ENCODE measurements at regions not wholly inside any gene's neighbourhood (a gene's known extent, or its start where the extent isn't known, plus 50 kb on each side); places are given as distances from the start of the nearest gene placed in this dataset.

DNA sequence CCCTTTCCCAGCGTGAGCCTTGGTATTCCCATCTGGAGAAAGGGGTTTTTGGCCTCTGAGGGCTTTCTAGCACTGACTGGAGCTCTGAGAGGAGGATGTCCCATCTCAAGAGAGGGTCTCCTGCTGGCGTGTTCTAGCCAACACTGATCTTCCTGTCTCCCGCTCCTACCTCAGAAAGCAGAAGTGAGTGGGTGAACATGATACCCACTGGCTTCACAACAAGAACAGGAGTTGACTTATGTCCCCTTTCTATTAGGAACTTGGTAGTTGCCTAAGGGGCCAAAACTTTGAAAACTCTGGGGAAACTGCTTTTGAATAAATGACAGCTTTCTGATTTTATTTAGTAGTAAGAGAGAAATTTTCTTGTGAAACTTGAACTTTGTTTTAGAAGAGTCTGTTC is 113.1 kb upstream of the ADCY1 start:
- H4K20me1 ChIP-seq (ENCODE audit: insufficient read depth, low read length, poor library complexity, severe bottlenecking) = no peaks in the 10 kb centered on the region
- H3K79me2 ChIP-seq (ENCODE audit: insufficient read depth, low read length) = no peaks in the 10 kb centered on the region
- H3K4me2 ChIP-seq (ENCODE audit: low read depth, low read length, poor library complexity, severe bottlenecking) = no peak overlapping the region
- no peaks in the 10 kb centered on the region for H3K36me3 ChIP-seq (ENCODE audit: insufficient read depth, low read length)
- TF ChIP-seq, protein P1, sequence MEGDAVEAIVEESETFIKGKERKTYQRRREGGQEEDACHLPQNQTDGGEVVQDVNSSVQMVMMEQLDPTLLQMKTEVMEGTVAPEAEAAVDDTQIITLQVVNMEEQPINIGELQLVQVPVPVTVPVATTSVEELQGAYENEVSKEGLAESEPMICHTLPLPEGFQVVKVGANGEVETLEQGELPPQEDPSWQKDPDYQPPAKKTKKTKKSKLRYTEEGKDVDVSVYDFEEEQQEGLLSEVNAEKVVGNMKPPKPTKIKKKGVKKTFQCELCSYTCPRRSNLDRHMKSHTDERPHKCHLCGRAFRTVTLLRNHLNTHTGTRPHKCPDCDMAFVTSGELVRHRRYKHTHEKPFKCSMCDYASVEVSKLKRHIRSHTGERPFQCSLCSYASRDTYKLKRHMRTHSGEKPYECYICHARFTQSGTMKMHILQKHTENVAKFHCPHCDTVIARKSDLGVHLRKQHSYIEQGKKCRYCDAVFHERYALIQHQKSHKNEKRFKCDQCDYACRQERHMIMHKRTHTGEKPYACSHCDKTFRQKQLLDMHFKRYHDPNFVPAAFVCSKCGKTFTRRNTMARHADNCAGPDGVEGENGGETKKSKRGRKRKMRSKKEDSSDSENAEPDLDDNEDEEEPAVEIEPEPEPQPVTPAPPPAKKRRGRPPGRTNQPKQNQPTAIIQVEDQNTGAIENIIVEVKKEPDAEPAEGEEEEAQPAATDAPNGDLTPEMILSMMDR (conservative IDR thresholded peaks at IDR 0.05; ENCODE audit: low read length) = no peak
- no peak for TF ChIP-seq EZH2phosphoT487 (IDR thresholded peaks at IDR 0.05; ENCODE audit: borderline replicate concordance)
- no peak overlapping the region for H3K9ac ChIP-seq (ENCODE audit: low read depth, low read length, poor library complexity, severe bottlenecking)
- no peak overlapping the region for H3K4me3 ChIP-seq (ENCODE audit: low read length, poor library complexity, severe bottlenecking)
- H3K27me3 ChIP-seq (ENCODE audit: insufficient read depth, low read length, poor library complexity, severe bottlenecking) = no peaks in the 10 kb centered on the region
- H3K9me3 ChIP-seq (ENCODE audit: insufficient read depth, low read depth, low read length) = no peaks in the 10 kb centered on the region
- H2AFZ ChIP-seq (ENCODE audit: low read length) = no peak overlapping the region
- H3F3A ChIP-seq (ENCODE audit: low read depth) = no peaks in the 10 kb centered on the region
- H3K4me1 ChIP-seq (ENCODE audit: insufficient read depth, low read length, poor library complexity, severe bottlenecking) = no peaks in the 10 kb centered on the region
- H3K9me2 ChIP-seq (replicated peaks; ENCODE audit: low read depth, low read length) = no peaks in the 10 kb centered on the region

DNA sequence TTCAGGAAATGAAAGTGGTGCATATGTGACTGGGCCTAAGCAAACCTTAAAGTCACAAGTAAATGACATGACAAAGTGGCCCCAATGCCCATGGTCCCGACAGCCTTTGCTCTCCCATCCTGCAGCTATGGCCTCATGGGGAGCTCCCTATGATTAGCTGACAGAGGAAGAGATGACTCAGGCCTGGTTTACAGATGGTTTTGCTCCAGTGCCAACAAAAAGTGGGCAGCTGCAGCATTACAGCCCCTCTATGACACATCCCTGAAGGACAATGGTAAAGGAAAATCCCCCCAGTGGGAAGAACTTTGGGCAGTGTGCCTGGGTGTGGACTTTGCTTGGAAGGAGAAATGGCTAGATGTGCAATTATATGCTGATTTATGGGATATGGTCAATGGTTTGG is 105.1 kb upstream of the ADCY1 start:
- Histone ChIP-seq H3K9me3 (ENCODE audit: insufficient read depth, low read depth, low read length) (no peaks in the 10 kb centered on the region), H3K27me3 (ENCODE audit: insufficient read depth, low read length, poor library complexity, severe bottlenecking) (no peaks in the 10 kb centered on the region), H2AFZ (ENCODE audit: low read length) (no peak overlapping the region), H4K20me1 (ENCODE audit: insufficient read depth, low read length, poor library complexity, severe bottlenecking) (no peaks in the 10 kb centered on the region), H3K9ac (ENCODE audit: low read depth, low read length, poor library complexity, severe bottlenecking) (no peak overlapping the region), H3K4me1 (ENCODE audit: insufficient read depth, low read length, poor library complexity, severe bottlenecking) (no peaks in the 10 kb centered on the region), H3F3A (ENCODE audit: low read depth) (no peaks in the 10 kb centered on the region), H3K9me2 (replicated peaks; ENCODE audit: low read depth, low read length) (no peaks in the 10 kb centered on the region), H3K79me2 (ENCODE audit: insufficient read depth, low read length) (no peaks in the 10 kb centered on the region), H3K4me3 (ENCODE audit: low read length, poor library complexity, severe bottlenecking) (no peak overlapping the region), H3K4me2 (ENCODE audit: low read depth, low read length, poor library complexity, severe bottlenecking) (no peak overlapping the region), H3K36me3 (ENCODE audit: insufficient read depth, low read length) (no peaks in the 10 kb centered on the region)
- no peak for TF ChIP-seq EZH2phosphoT487 (IDR thresholded peaks at IDR 0.05; ENCODE audit: borderline replicate concordance)
- TF ChIP-seq, protein P1 (conservative IDR thresholded peaks at IDR 0.05; ENCODE audit: low read length) = no peak

DNA sequence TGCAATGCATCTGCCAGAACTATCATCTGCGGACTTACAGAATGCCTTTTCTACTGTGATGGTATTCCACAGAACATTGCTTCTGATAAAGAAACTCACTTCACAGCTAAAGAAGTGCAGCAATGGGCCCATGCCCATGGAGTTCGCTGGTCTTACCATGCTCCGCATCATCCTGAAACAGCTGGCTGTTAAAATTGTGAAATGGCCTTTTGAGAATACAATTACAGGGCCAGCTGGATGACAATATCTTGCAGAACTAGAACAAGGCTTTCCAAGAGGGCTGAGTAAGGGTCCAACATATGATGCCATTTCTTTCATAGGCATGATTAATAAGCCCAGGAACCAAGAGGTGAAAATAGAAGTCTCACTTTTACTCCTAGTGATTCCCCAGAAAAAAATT is 104.1 kb upstream of the ADCY1 start:
- Histone ChIP-seq H3K4me2 (ENCODE audit: low read depth, low read length, poor library complexity, severe bottlenecking) (no peak overlapping the region), H3K9me3 (ENCODE audit: insufficient read depth, low read depth, low read length) (no peaks in the 10 kb centered on the region), H3K9ac (ENCODE audit: low read depth, low read length, poor library complexity, severe bottlenecking) (no peak overlapping the region), H3K4me3 (ENCODE audit: low read length, poor library complexity, severe bottlenecking) (no peak overlapping the region), H3K9me2 (replicated peaks; ENCODE audit: low read depth, low read length) (no peaks in the 10 kb centered on the region), H3K36me3 (ENCODE audit: insufficient read depth, low read length) (no peaks in the 10 kb centered on the region), H2AFZ (ENCODE audit: low read length) (no peak overlapping the region), H3K27me3 (ENCODE audit: insufficient read depth, low read length, poor library complexity, severe bottlenecking) (no peaks in the 10 kb centered on the region), H4K20me1 (ENCODE audit: insufficient read depth, low read length, poor library complexity, severe bottlenecking) (no peaks in the 10 kb centered on the region), H3F3A (ENCODE audit: low read depth) (no peaks in the 10 kb centered on the region), H3K79me2 (ENCODE audit: insufficient read depth, low read length) (no peaks in the 10 kb centered on the region), H3K4me1 (ENCODE audit: insufficient read depth, low read length, poor library complexity, severe bottlenecking) (no peaks in the 10 kb centered on the region)
- TF ChIP-seq EZH2phosphoT487 (IDR thresholded peaks at IDR 0.05; ENCODE audit: borderline replicate concordance) = no peak
- TF ChIP-seq, protein P1 (conservative IDR thresholded peaks at IDR 0.05; ENCODE audit: low read length) = no peak
